Stomach (tissue), 4 donors: ENCODE measurements at regions not wholly inside any gene's neighbourhood (a gene's known extent, or its start where the extent isn't known, plus 50 kb on each side); places are given as distances from the start of the nearest gene placed in this dataset.

Source experiments
- POLR2A ChIP-seq, 4 donors: fragments of 450-650 bp; IDR thresholded peaks; one replicate each; pipeline ENCODE4 v1.6.1; 2016; ENCODE audit warnings: antibody characterized with exemption in 4 of 4, control low read depth in 2 of 4, mild to moderate bottlenecking in 1 of 4, moderate library complexity in 1 of 4
- POLR2AphosphoS5 ChIP-seq, 3 donors: sonication (generic); formaldehyde crosslinking; IDR thresholded peaks; one replicate each; pipeline ENCODE4 v1.6.1; 2016; ENCODE audit warnings: antibody characterized with exemption in 3 of 3
- TF ChIP-seq, protein P1 (sequence below), 7 experiments: fragments of 450-650 bp in 4 of 7; fragments of 200-600 bp in 3 of 7; sonication (generic) in 3 of 7; IDR thresholded peaks; one replicate each; pipeline ENCODE4 v1.5.1; 2016 to 2019; ENCODE audit warnings: antibody characterized with exemption in 7 of 7, control low read depth in 2 of 7, mild to moderate bottlenecking in 1 of 7

DNA sequence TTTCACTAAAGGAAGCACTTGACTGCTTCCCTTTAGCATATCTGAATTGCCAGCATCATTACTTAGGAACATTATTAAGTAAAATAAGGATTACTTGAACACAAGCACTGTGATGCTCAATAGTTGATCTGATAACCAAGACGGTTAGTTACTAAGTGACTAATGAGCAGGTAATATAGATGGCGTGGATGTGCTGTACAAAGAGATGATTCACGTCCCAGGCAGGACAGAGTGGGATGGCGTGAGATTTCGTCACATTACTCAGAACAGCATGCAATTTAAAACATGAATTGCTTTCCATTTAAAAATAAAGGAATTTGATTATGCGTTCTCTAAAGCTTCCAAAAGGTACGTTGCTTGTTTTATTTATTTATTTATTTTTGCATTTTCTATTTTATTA is 240.0 kb upstream of the ARHGEF26 start:
- TF ChIP-seq, protein P1, sequence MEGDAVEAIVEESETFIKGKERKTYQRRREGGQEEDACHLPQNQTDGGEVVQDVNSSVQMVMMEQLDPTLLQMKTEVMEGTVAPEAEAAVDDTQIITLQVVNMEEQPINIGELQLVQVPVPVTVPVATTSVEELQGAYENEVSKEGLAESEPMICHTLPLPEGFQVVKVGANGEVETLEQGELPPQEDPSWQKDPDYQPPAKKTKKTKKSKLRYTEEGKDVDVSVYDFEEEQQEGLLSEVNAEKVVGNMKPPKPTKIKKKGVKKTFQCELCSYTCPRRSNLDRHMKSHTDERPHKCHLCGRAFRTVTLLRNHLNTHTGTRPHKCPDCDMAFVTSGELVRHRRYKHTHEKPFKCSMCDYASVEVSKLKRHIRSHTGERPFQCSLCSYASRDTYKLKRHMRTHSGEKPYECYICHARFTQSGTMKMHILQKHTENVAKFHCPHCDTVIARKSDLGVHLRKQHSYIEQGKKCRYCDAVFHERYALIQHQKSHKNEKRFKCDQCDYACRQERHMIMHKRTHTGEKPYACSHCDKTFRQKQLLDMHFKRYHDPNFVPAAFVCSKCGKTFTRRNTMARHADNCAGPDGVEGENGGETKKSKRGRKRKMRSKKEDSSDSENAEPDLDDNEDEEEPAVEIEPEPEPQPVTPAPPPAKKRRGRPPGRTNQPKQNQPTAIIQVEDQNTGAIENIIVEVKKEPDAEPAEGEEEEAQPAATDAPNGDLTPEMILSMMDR (IDR thresholded peaks at IDR 0.05): no peak
- TF ChIP-seq POLR2A (IDR thresholded peaks at IDR 0.05) (no peak), POLR2AphosphoS5 (IDR thresholded peaks at IDR 0.05) (no peak)
